Activated CD8-positive, alpha-beta T cell treated with anti-CD3 and anti-CD28 coated beads for 36 hours (primary cell): ENCODE measurements at regions not wholly inside any gene's neighbourhood (a gene's known extent, or its start where the extent isn't known, plus 50 kb on each side); places are given as distances from the start of the nearest gene placed in this dataset.

ENCODE experiments used
- ATAC-seq: fragments of 200-7000 bp; cut with Tn5 transposase; one replicate; pipeline ENCODE4 v1.10.0; 2021; ENCODE audit warnings: mild to moderate bottlenecking, moderate library complexity
- CTCF ChIA-PET: fragments of 350-600 bp; sonication (Branson Sonifier 250); formaldehyde crosslinking; loops from one replicate; lab custom pipeline; 2021; ENCODE audit warnings: antibody characterized with exemption; lab: Charles Lee
- POLR2A ChIA-PET: fragments of 350-600 bp; sonication (Branson Sonifier 250); formaldehyde crosslinking; loops from one replicate; lab custom pipeline; 2021; ENCODE audit warnings: antibody characterized with exemption; lab: Charles Lee
- DNase-seq: peaks from one replicate; pipeline ENCODE4 v3.0.0-alpha.2; 2020
- H3K27ac Mint-ChIP-seq: one replicate; pipeline ENCODE4 v1.8.0; 2021; ENCODE audit warnings: mild to moderate bottlenecking, mixed read lengths
- H3K27me3 Mint-ChIP-seq: one replicate; pipeline ENCODE4 v1.8.0; 2021; ENCODE audit warnings: mixed read lengths
- H3K36me3 Mint-ChIP-seq: one replicate; pipeline ENCODE4 v1.8.0; 2021; ENCODE audit warnings: low read depth, mixed read lengths
- H3K4me1 Mint-ChIP-seq: one replicate; pipeline ENCODE4 v1.8.0; 2021; ENCODE audit warnings: low read depth, mixed read lengths
- H3K4me3 Mint-ChIP-seq: one replicate; pipeline ENCODE4 v1.8.0; 2021; ENCODE audit warnings: mild to moderate bottlenecking, moderate library complexity, mixed read lengths
- H3K9me3 Mint-ChIP-seq: one replicate; pipeline ENCODE4 v1.8.0; 2021; ENCODE audit warnings: mixed read lengths
- CTCF ChIP-seq: fragments of 200-600 bp; IDR thresholded peaks from one replicate; pipeline ENCODE4 v1.8.0; 2022; ENCODE audit warnings: antibody characterized with exemption, mild to moderate bottlenecking
- intact Hi-C: fragments of 100-400 bp; cut with micrococcal nuclease; formaldehyde crosslinking; loops from one replicate; pipeline ENCODE4 v1.10.0; 2022

- ATAC-seq (no peak), DNase-seq (no peak)
- H3K9me3 Mint-ChIP-seq = peaks cover 3% of the 10 kb centered on the region
- no peak for TF ChIP-seq CTCF
- H3K27me3 Mint-ChIP-seq = no peaks in the 10 kb centered on the region
- CTCF ChIA-PET = no interaction called here
- no peaks in the 10 kb centered on the region for H3K36me3 Mint-ChIP-seq
- POLR2A ChIA-PET = no interaction called here
- no peaks in the 10 kb centered on the region for H3K4me1 Mint-ChIP-seq
- intact Hi-C loops = no loop called here
- no peak overlapping the region for H3K4me3 Mint-ChIP-seq
- H3K27ac Mint-ChIP-seq = no peak overlapping the region
Measured at GRCh38 chr13:90613076-90613795, 734.3 kb upstream of the MIR17HG start.

- Mint-ChIP-seq H3K4me1 (no peaks in the 10 kb centered on the region), H3K36me3 (no peaks in the 10 kb centered on the region), H3K4me3 (no peak overlapping the region), H3K27me3 (no peaks in the 10 kb centered on the region), H3K9me3 (peaks cover 5% of the 10 kb centered on the region), H3K27ac (no peak overlapping the region)
- no peak for TF ChIP-seq CTCF
- DNase-seq = no peak
- no peak for ATAC-seq
- CTCF ChIA-PET = no interaction called here
- intact Hi-C loops = no loop called here
- POLR2A ChIA-PET = no interaction called here
Measured at GRCh38 chr13:90615236-90615635, 732.3 kb upstream of the MIR17HG start.

- Mint-ChIP-seq H3K36me3 (no peaks in the 10 kb centered on the region), H3K4me3 (no peak overlapping the region), H3K9me3 (peaks cover 5% of the 10 kb centered on the region), H3K27me3 (no peaks in the 10 kb centered on the region), H3K27ac (no peak overlapping the region), H3K4me1 (no peaks in the 10 kb centered on the region)
- no peak for TF ChIP-seq CTCF
- ChIA-PET POLR2A (no interaction called here), CTCF (no interaction called here)
- intact Hi-C loops = no loop called here
- DNase-seq (no peak), ATAC-seq (no peak)
Measured at GRCh38 chr13:90615767-90616166, 731.7 kb upstream of the MIR17HG start.

GRCh38 chr13:90618133-90618532 is 729.4 kb upstream of the MIR17HG start:
- Mint-ChIP-seq H3K4me3 (no peak overlapping the region), H3K9me3 (peaks cover 3% of the 10 kb centered on the region), H3K36me3 (no peaks in the 10 kb centered on the region), H3K27me3 (no peaks in the 10 kb centered on the region), H3K4me1 (no peaks in the 10 kb centered on the region), H3K27ac (no peak overlapping the region)
- ChIA-PET POLR2A (no interaction called here), CTCF (no interaction called here)
- DNase-seq = no peak
- intact Hi-C loops = no loop called here
- no peak for TF ChIP-seq CTCF
- no peak for ATAC-seq

GRCh38 chr13:90622541-90622940 is 724.9 kb upstream of the MIR17HG start:
- ATAC-seq (no peak), DNase-seq (no peak)
- POLR2A ChIA-PET = no interaction called here
- peaks cover 4% of the 10 kb centered on the region for H3K9me3 Mint-ChIP-seq
- no peaks in the 10 kb centered on the region for H3K36me3 Mint-ChIP-seq
- no peak overlapping the region for H3K4me3 Mint-ChIP-seq
- H3K27me3 Mint-ChIP-seq = no peaks in the 10 kb centered on the region
- TF ChIP-seq CTCF = no peak
- intact Hi-C loops = no loop called here
- H3K4me1 Mint-ChIP-seq = no peaks in the 10 kb centered on the region
- CTCF ChIA-PET = no interaction called here
- H3K27ac Mint-ChIP-seq = no peak overlapping the region
